Caco-2 (cell line): ENCODE measurements at regions not wholly inside any gene's neighbourhood (a gene's known extent, or its start where the extent isn't known, plus 50 kb on each side); places are given as distances from the start of the nearest gene placed in this dataset.

Experiments
- BruUV-seq: library from RNA; stranded (reverse); fragments of 400-500 nt; replicated peaks from 2 replicates; lab custom pipeline; 2021; lab: Mats Ljungman, UMichigan
- CTCF ChIA-PET: fragments of 300-600 bp; sonication (Branson Sonifier 250); formaldehyde crosslinking; loops from one replicate; lab custom pipeline; 2022; ENCODE audit warnings: antibody characterized with exemption; lab: Charles Lee
- POLR2A ChIA-PET: fragments of 300-600 bp; sonication (Branson Sonifier 250); formaldehyde crosslinking; loops from one replicate; lab custom pipeline; 2022; ENCODE audit warnings: antibody characterized with exemption; lab: Charles Lee
- DNase-seq, 2 experiments: peaks; one replicate each; pipeline versions ENCODE4 v3.0.0 to v3.0.0-alpha.2; 2020 to 2022
- H3K27me3 ChIP-seq: replicated peaks from 2 replicates; pipeline ENCODE4 v1.6.0; 2011; ENCODE audit warnings: low read length; ENCODE audit not compliant: control insufficient read depth, insufficient read depth
- H3K36me3 ChIP-seq: 2 replicates; pipeline ENCODE4 v1.5.1; 2011; ENCODE audit warnings: low read length; ENCODE audit not compliant: control insufficient read depth, insufficient read depth
- H3K4me1 ChIP-seq: fragments of 250-450 bp; sonication (Bioruptor Pico); 2 replicates; pipeline ENCODE4 v1.5.1; 2020; ENCODE audit warnings: mild to moderate bottlenecking
- H3K4me3 ChIP-seq: 2 replicates; pipeline ENCODE4 v1.5.1; 2011; ENCODE audit warnings: low read depth, mild to moderate bottlenecking, control low read depth, low read length
- H3K9me3 ChIP-seq: fragments of 250-450 bp; sonication (Bioruptor Pico); 2 replicates; pipeline ENCODE4 v1.5.1; 2020; ENCODE audit warnings: mild to moderate bottlenecking, moderate library complexity
- H3K27ac Mint-ChIP-seq: one replicate; pipeline ENCODE4 v1.8.0; 2022; ENCODE audit warnings: mixed read lengths; ENCODE audit not compliant: unreplicated experiment
- H3K27me3 Mint-ChIP-seq: one replicate; pipeline ENCODE4 v1.8.0; 2022; ENCODE audit warnings: mixed read lengths; ENCODE audit not compliant: insufficient read depth, unreplicated experiment
- H3K36me3 Mint-ChIP-seq: one replicate; pipeline ENCODE4 v1.8.0; 2022; ENCODE audit warnings: mild to moderate bottlenecking, mixed read lengths; ENCODE audit not compliant: insufficient read depth, unreplicated experiment
- H3K4me1 Mint-ChIP-seq: one replicate; pipeline ENCODE4 v1.8.0; 2022; ENCODE audit warnings: low read depth, mixed read lengths; ENCODE audit not compliant: unreplicated experiment
- H3K4me3 Mint-ChIP-seq: one replicate; pipeline ENCODE4 v1.8.0; 2022; ENCODE audit warnings: mild to moderate bottlenecking, moderate library complexity, mixed read lengths; ENCODE audit not compliant: unreplicated experiment
- H3K9me3 Mint-ChIP-seq: one replicate; pipeline ENCODE4 v1.8.0; 2022; ENCODE audit warnings: mixed read lengths; ENCODE audit not compliant: unreplicated experiment
- intact Hi-C: fragments of 100-400 bp; cut with micrococcal nuclease; formaldehyde crosslinking; loops from one replicate; pipeline ENCODE4 v1.10.0; 2022; ENCODE audit not compliant: unreplicated experiment
- TF ChIP-seq, protein P1 (sequence below), 2 experiments: fragments of 200-600 bp in 1 of 2; IDR thresholded peaks; 1 replicate in 1 of 2; 2 replicates in 1 of 2; pipeline versions ENCODE4 v1.5.1 to v1.8.0; 2011 to 2022; ENCODE audit warnings: antibody characterized with exemption in 1 of 2, control low read depth in 1 of 2, inconsistent platforms in 1 of 2, low read depth in 1 of 2, low read length in 1 of 2, mild to moderate bottlenecking in 1 of 2, moderate library complexity in 1 of 2; ENCODE audit not compliant: insufficient read depth in 1 of 2, severe bottlenecking in 1 of 2, unreplicated experiment in 1 of 2

DNA sequence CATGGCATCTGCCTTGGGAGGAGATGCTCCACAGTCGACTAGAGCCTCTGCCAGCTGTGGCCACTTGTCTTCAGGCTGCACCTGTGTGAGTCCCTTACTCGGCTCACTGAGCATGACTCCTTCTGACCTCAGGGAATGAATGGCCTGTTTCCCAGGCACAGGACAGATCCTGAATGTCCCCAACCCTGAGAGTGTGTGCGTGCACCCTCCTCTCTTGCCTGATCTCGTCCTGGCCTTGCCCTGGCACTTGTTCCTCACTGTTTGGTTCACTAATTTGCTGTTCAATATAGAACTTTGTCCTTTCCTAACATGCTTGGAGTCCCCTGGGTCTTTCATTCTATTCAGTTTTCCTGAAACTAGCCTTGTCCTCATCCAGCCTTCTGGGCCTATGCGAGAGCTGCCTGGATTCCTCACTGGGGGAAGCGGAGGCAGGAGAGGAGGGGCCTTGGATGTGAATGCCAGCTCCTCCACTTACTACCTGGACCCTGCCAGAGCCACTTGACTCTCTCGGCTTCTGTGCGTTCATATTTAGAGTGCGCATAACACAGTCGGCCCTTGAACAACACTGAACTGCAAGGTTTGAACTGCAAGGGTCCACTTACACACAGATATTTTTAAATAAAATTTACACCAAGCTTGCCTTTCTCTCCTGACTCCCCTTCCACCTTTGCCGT lies 184.8 kb downstream of the ACKR3 start:
- no peaks in the 10 kb centered on the region for H3K27me3 Mint-ChIP-seq
- no peaks in the 10 kb centered on the region for H3K4me1 Mint-ChIP-seq
- no peak overlapping the region for H3K27ac Mint-ChIP-seq
- no TSS peak for BruUV-seq
- no peak overlapping the region for H3K4me3 ChIP-seq
- H3K27me3 ChIP-seq, result no peaks in the 10 kb centered on the region
- intact Hi-C loops, result no loop called here
- H3K36me3 ChIP-seq, result no peaks in the 10 kb centered on the region
- H3K4me1 ChIP-seq, result peaks cover 10% of the 10 kb centered on the region; the same call in 1 of the 2 replicates
- no peak overlapping the region for H3K4me3 Mint-ChIP-seq
- DNase-seq, result no peak
- TF ChIP-seq, protein P1, sequence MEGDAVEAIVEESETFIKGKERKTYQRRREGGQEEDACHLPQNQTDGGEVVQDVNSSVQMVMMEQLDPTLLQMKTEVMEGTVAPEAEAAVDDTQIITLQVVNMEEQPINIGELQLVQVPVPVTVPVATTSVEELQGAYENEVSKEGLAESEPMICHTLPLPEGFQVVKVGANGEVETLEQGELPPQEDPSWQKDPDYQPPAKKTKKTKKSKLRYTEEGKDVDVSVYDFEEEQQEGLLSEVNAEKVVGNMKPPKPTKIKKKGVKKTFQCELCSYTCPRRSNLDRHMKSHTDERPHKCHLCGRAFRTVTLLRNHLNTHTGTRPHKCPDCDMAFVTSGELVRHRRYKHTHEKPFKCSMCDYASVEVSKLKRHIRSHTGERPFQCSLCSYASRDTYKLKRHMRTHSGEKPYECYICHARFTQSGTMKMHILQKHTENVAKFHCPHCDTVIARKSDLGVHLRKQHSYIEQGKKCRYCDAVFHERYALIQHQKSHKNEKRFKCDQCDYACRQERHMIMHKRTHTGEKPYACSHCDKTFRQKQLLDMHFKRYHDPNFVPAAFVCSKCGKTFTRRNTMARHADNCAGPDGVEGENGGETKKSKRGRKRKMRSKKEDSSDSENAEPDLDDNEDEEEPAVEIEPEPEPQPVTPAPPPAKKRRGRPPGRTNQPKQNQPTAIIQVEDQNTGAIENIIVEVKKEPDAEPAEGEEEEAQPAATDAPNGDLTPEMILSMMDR (IDR thresholded peaks at IDR 0.05; ENCODE audit: insufficient read depth in 1 of 2, low read depth in 1 of 2, low read length in 1 of 2, severe bottlenecking in 1 of 2, unreplicated experiment in 1 of 2), result no peak
- no peaks in the 10 kb centered on the region for H3K9me3 ChIP-seq
- no peaks in the 10 kb centered on the region for H3K36me3 Mint-ChIP-seq
- ChIA-PET POLR2A (interaction anchor here (0.6 kb wide), 1 partner anchor 19 kb away, joined by 9 read pairs; no protein-coding TSS in a partner anchor), CTCF (no interaction called here)
- H3K9me3 Mint-ChIP-seq, result no peaks in the 10 kb centered on the region

DNA sequence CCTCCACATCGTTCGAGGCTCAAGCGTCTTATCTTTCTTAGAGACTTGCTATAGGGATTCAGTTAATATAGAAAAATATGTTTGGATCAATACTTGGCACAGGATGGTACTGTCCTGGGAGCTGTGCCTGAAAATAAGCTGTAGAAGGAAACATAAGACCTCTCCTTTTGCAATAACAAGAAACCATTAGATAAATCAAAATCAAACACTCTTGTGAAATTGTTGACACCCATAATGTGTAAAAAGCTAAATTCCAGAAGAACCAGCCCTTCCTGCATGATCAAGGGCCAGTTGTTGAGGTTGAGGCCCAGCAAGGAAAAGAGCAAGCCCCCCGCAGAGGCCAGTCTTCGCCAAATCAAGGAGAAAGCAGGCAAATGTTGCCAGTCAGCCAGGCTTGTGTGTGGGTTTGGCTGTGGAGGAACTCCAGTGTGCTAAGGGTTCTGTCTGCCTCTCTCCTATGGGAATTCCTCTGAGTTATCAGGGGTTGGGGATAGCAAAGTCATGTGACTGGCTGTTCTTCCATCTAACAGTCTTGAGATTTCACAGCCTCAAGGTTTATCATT lies 185.7 kb downstream of the ACKR3 start:
- Mint-ChIP-seq H3K4me1 (no peaks in the 10 kb centered on the region), H3K9me3 (no peaks in the 10 kb centered on the region), H3K36me3 (no peaks in the 10 kb centered on the region), H3K27me3 (no peaks in the 10 kb centered on the region), H3K27ac (no peak overlapping the region), H3K4me3 (no peak overlapping the region)
- CTCF ChIA-PET, result no interaction called here
- H3K36me3 ChIP-seq, result no peaks in the 10 kb centered on the region
- H3K4me1 ChIP-seq, result peaks cover 10% of the 10 kb centered on the region; the same call in 1 of the 2 replicates
- H3K4me3 ChIP-seq, result no peak overlapping the region
- intact Hi-C loops, result no loop called here
- TF ChIP-seq, protein P1 (IDR thresholded peaks at IDR 0.05; ENCODE audit: insufficient read depth in 1 of 2, low read depth in 1 of 2, low read length in 1 of 2, severe bottlenecking in 1 of 2, unreplicated experiment in 1 of 2), result no peak
- DNase-seq, result peak in 1 of 2 experiments; percentile 15
- H3K27me3 ChIP-seq, result no peaks in the 10 kb centered on the region
- no TSS peak for BruUV-seq
- POLR2A ChIA-PET, result interaction anchor here (0.6 to 0.7 kb wide), 2 partner anchors 18 to 35 kb away, joined by 3 to 9 read pairs; no protein-coding TSS in a partner anchor
- no peaks in the 10 kb centered on the region for H3K9me3 ChIP-seq

DNA sequence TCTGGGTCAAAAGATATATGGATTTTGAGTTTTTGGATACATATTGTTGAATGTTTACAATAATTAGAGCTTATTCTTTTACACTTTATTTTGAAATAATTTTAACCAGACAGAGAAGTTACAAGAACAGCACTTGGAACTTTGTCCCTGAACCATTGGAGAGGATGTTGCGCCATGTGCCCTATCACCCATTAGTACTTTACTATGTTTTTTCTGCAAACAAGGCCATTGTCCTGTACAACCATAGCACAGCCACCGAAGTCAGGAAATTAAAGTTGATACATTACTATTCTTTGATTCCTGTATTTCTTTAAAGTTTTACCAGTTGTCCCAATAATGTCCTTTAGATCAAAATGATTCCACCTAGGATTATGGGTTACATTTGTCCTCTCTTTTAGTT lies 188.8 kb downstream of the ACKR3 start:
- no peaks in the 10 kb centered on the region for H3K36me3 Mint-ChIP-seq
- no peak overlapping the region for H3K27ac Mint-ChIP-seq
- no peak overlapping the region for H3K4me3 Mint-ChIP-seq
- TF ChIP-seq, protein P1 (IDR thresholded peaks at IDR 0.05; ENCODE audit: insufficient read depth in 1 of 2, low read depth in 1 of 2, low read length in 1 of 2, severe bottlenecking in 1 of 2, unreplicated experiment in 1 of 2), result no peak
- BruUV-seq, result no TSS peak
- CTCF ChIA-PET, result no interaction called here
- POLR2A ChIA-PET, result no interaction called here
- no peaks in the 10 kb centered on the region for H3K27me3 ChIP-seq
- H3K27me3 Mint-ChIP-seq, result no peaks in the 10 kb centered on the region
- H3K4me3 ChIP-seq, result no peak overlapping the region
- peaks cover 10% of the 10 kb centered on the region; the same call in 1 of the 2 replicates for H3K4me1 ChIP-seq
- no peaks in the 10 kb centered on the region for H3K36me3 ChIP-seq
- DNase-seq, result no peak
- intact Hi-C loops, result no loop called here
- H3K9me3 ChIP-seq, result no peaks in the 10 kb centered on the region
- no peaks in the 10 kb centered on the region for H3K4me1 Mint-ChIP-seq
- no peaks in the 10 kb centered on the region for H3K9me3 Mint-ChIP-seq
